GM18505 (cell line): ENCODE measurements at regions not wholly inside any gene's neighbourhood (a gene's known extent, or its start where the extent isn't known, plus 50 kb on each side); places are given as distances from the start of the nearest gene placed in this dataset.
"Not testable (repeated sequence)": the region's sequence is repeated elsewhere in the genome, so short reads cannot be mapped to it uniquely, and the experiment has no call there.

Experiments used
- ATAC-seq: cut with Tn5 transposase; IDR thresholded peaks from one replicate; pipeline ENCODE4 v1.9.1; 2021; ENCODE audit not compliant: unreplicated experiment
- POLR2A ChIP-seq: IDR thresholded peaks from 4 replicates; pipeline ENCODE4 v1.6.1; 2011; ENCODE audit warnings: borderline replicate concordance; ENCODE audit not compliant: insufficient read depth, insufficient read length; ENCODE audit errors: extremely low read depth

GRCh38 chr10:2222631-2223030 lies 485.3 kb upstream of the ADARB2 start:
- no peak for ATAC-seq
- no peak for TF ChIP-seq POLR2A

GRCh38 chr10:2214805-2215204 lies 477.5 kb upstream of the ADARB2 start:
- TF ChIP-seq POLR2A, result no peak
- ATAC-seq, result no peak

GRCh38 chr10:2214092-2214491 lies 476.8 kb upstream of the ADARB2 start:
- TF ChIP-seq POLR2A, result no peak
- ATAC-seq, result no peak

GRCh38 chr10:2212244-2212834 lies 475.0 kb upstream of the ADARB2 start:
- TF ChIP-seq POLR2A, result no peak
- ATAC-seq, result no peak

- TF ChIP-seq POLR2A, result no peak
Measured at GRCh38 chr10:2210088-2210487, 472.8 kb upstream of the ADARB2 start.

GRCh38 chr10:2208106-2208505 lies 470.8 kb upstream of the ADARB2 start:
- no peak for TF ChIP-seq POLR2A
- no peak for ATAC-seq

More at GRCh38 chr10:2210088-2210487, 472.8 kb upstream of the ADARB2 start:
- no peak for ATAC-seq

- ATAC-seq, result no peak
- no peak for TF ChIP-seq POLR2A
Measured at GRCh38 chr10:2207246-2207922, 470.1 kb upstream of the ADARB2 start.

- TF ChIP-seq POLR2A, result no peak
- no peak for ATAC-seq
Measured at GRCh38 chr10:2205406-2205805, 468.1 kb upstream of the ADARB2 start.

- TF ChIP-seq POLR2A, result no peak
- ATAC-seq, result no peak
Measured at GRCh38 chr10:2202401-2202800, 465.1 kb upstream of the ADARB2 start.

GRCh38 chr10:2201534-2202099 lies 464.3 kb upstream of the ADARB2 start:
- no peak for TF ChIP-seq POLR2A
- ATAC-seq, result no peak

GRCh38 chr10:2197663-2198062 lies 460.3 kb upstream of the ADARB2 start:
- TF ChIP-seq POLR2A, result no peak
- ATAC-seq, result no peak

- no peak for TF ChIP-seq POLR2A
- no peak for ATAC-seq
Measured at GRCh38 chr10:2196272-2196671, 458.9 kb upstream of the ADARB2 start.

GRCh38 chr10:2189356-2189755 lies 452.0 kb upstream of the ADARB2 start:
- ATAC-seq, result not testable (repeated sequence)

- ATAC-seq, result no peak
- no peak for TF ChIP-seq POLR2A
Measured at GRCh38 chr10:2188371-2188770, 451.0 kb upstream of the ADARB2 start.
